ENCODE measurements at regions not wholly inside any gene's neighbourhood (a gene's known extent, or its start where the extent isn't known, plus 50 kb on each side); places are given as distances from the start of the nearest gene placed in this dataset.
"Not testable (repeated sequence)": the region's sequence is repeated elsewhere in the genome, so short reads cannot be mapped to it uniquely, and the experiment has no call there.

- DNase-seq (ENCODE audit: low read depth): no peak
Observed at GRCh38 chr2:16243411-16243996, 303.2 kb downstream of the MYCN start.

DNA sequence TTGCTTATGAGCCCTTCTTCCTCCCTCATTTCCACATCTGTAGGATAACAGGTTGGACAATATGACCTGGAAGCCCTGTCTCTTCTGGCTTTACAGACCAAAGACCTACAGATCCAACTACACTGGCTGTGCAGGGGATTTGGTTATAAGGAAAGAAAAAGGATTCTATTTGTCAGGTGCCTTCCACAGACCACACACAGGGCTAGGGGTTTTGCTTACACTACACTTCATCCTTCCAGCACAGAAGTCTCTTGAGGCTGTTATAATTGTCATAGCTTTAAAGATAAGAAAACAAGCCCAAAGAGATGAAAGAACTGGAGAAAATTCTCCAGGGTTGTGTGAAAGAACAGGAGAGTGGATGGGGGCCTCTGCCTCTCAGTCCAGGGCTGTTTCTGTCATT lies 302.6 kb downstream of the MYCN start:
- no peak for DNase-seq (ENCODE audit: low read depth)

DNA sequence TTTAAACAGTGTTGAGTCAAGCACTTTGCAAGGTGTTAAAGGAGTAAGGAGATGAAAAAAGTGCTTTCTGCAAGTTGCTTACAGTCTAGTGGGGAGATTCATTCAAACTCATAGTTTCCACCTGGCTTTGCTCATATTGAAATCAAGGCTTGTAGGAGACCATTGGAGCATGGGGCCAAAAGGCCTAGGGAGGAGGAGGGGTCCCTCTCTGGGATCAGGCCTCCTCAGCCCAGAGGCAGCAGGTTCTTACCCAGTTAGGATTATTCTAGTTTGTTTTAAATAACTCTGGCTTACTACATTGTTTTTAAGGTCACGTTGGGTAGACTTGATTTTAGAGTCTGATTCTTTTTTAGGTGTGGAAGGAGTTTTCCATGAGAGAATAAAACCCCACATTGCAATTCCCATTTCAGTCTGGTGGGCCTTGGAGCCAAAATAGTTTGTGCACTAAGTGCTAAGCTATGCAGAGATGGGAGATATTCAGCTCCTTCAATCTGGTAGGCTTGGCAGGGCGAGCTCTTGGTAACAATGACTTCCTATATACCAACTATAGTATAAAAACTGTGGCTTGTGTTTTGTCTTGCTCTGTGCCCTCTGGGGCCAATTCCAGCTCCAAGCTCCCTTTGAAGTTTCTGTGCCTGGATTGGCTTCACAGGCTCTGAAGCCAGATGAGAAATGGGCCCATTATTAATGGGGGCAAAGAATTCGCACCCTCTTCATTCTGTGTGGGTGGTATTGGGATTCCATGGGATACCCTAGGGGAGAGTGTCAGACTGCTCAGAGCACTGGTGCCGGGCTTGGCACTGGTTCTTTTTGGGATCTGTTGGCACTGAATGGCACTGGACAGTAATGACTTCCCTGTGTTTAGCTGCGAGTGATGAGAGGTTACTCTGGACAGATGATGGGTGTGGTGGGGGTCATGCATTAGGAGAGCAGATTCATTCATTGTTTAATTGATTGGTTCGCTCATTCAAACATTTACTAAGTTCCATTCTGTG lies 301.1 kb downstream of the MYCN start:
- DNase-seq (ENCODE audit: low read depth): no peak

- DNase-seq (ENCODE audit: low read depth): no peak
Observed at GRCh38 chr2:16240402-16240801, 300.1 kb downstream of the MYCN start.

- DNase-seq (ENCODE audit: low read depth): no peak
Observed at GRCh38 chr2:16239296-16239850, 299.0 kb downstream of the MYCN start.

- DNase-seq (ENCODE audit: low read depth): no peak
Observed at GRCh38 chr2:16238786-16239185, 298.4 kb downstream of the MYCN start.

DNA sequence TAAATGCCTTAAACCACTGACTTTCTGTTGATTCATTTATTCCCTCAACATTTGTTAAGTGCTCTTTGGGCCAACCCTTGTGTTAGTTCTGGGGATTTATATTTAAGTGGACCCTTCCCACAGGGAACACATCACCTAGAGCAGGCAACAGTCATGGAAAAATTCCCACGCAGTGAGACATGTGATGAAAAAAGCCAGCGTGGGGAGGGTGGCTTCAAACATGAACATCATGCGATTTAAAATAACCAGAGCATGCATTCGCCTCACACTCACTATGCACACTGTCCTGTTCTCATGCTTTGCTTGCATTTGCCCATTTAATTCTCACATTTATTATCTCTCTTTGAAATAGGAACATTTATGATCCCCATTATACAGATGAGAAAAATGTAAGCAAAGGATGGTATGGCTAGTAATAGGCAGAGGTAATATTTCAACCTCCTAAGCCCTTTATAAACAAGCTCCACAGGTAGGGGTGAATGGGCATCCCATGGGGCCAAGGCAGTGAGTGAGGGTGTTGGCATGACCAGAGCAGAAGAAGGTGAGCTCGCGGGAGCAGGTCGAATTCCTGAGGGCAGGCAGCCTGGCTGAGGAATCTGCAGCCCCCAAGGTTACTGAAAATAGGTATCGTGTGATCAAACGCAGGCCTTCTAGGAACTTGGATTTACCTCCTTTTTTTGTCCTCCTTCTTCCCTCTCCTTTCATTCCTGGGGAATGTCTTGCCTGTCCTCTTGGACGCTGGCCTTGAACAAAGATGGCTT lies 297.8 kb downstream of the MYCN start:
- no peak for DNase-seq (ENCODE audit: low read depth)

DNA sequence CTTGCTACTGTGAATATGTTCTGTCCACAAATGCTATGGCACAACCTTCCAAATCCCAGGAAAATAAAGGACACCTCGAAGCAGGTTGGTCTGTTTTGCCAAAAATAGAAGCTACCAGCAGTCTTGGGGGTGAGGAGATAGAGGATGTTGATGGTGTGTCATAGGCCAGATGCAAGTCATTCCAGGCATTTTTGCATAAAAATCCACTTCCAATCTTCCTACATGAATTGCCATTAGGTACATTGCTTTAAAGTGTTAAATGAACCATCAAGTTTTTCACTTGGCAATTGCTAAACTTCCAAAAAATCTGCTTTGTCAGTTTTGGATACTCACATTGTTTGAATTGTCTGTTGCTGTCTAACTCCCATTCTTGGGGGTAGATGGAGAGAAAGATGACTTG lies 295.4 kb downstream of the MYCN start:
- DNase-seq (ENCODE audit: low read depth): no peak

DNA sequence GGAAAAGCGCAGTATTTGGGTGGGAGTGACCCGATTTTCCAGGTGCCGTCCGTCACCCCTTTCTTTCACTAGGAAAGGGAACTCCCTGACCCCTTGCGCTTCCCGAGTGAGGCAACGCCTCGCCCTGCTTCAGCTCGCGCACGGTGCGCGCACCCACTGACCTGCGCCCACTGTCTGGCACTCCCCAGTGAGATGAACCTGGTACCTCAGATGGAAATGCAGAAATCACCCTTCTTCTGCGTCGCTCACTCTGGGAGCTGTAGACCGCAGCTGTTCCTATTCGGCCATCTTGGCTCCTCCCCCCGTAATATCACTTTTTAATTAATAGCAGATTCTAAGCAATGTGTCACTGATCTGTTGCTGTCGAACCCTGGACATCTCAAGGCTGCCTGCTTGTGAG lies 294.9 kb downstream of the MYCN start:
- DNase-seq (ENCODE audit: low read depth): not testable (repeated sequence)

GRCh38 chr2:16228951-16229350 lies 288.6 kb downstream of the MYCN start:
- no peak for DNase-seq (ENCODE audit: low read depth)

DNA sequence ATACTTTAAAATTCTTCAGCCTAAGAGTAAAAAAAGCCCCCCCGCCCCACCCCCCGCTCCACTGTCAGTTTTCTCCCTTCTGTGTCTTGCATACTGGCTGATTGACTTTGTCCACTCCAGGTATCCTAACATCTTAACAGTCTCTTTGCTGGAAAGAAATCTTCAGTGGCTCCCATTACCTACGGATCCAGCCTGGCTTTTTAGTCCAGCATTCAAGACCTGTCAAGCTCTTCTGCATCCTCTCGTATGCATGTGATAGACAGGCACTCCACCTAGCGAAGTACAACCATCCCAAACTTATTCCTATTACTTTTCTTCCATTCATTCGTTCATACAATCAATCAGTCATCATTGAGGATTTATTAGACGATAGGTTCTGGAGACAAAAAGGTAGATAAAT lies 288.1 kb downstream of the MYCN start:
- DNase-seq (ENCODE audit: low read depth): no peak

GRCh38 chr2:16227811-16228462 lies 287.6 kb downstream of the MYCN start:
- no peak for DNase-seq (ENCODE audit: low read depth)

DNA sequence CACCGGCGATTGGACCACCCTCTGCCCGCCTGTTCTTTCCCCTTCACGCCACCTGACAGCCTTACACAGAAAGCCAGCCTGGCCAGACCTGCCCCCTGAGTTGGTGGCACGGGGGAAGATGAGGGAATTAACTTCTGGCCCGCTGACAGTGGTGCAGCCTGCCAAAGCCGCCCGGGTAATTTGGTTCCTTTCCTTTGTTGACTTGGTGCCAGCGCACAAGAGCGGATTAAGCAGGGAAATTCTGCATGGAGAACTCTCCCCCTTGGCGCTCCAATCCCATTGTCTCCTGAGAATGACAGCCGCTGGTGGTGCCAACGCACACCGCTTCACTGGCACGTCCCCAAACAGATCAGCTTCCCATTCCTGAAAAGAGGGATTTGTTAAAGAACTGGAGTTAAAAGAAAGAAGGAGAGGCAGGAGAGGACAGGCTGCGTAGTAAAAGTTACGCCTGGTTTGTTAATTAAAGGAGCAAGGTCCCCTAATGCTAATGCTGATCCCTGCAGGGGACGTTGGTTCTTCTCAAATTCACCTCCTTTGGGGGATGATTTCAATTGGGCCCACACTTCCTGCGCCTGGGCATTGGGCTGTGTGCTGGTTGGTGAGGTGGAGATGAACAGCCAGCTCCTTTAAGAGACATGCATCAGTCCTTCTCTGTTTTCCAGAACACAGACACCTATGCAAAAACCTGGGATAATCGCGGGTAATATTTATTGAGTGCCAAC lies 286.8 kb downstream of the MYCN start:
- peak; percentile 26 for DNase-seq (ENCODE audit: low read depth)

DNA sequence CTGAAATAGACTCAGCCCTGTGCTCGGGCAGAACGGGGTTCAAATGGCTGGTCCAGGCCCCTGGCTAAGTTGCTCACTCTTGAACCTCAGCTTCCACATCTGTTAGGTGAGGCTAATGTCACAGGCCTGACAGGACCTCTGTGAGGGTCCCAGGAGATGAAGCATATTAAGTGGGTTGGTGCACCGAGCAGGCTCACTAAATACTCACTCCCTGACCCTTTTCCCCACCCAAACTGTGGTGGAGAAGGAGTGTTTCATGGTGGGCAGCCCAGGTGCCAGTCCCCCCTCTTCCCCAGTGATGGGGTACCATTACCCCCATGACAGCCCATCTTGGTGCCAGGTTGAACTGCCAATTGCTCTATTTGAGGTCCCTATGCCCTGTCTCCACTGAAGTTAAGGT lies 286.0 kb downstream of the MYCN start:
- no peak for DNase-seq (ENCODE audit: low read depth)

DNA sequence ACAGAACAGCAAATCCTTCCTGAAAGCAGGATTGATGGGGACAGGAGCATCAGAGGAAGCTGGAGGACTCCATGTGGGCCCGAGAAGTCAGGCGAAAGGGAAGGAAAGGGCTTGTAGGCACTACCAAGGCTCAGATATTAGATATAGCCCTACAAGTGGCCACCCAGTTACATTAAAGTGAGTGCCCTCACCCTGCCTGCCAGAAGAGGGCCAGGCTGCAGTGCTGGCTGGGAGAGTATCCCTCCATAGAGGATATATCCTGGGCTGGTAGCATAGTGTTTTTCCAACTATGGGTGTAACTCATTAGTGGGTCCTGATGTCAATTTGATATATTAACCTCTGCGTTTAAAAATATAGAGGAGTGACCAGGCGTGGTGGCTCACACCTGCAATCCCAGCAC lies 285.2 kb downstream of the MYCN start:
- DNase-seq (ENCODE audit: low read depth): no peak

GRCh38 chr2:16225071-16225470 lies 284.7 kb downstream of the MYCN start:
- no peak for DNase-seq (ENCODE audit: low read depth)

- no peak for DNase-seq (ENCODE audit: low read depth)
Observed at GRCh38 chr2:16224298-16225045, 284.1 kb downstream of the MYCN start.

DNA sequence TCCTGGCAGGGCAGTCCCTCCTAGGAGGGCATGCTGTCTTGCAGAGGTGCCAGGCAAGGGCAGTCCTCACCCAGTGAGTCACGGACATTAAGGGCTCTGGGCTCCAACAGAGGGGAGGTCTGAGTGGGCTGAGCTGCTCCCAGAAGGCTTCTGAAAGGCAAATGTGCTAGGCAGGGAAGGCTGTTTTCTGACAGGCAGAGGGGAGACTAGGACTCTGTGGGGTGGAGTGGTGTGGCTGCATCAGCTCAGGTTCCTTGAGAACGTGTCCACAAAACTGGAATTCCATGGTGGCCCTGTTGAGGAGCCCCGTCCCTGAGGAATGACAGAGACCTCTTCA lies 283.5 kb downstream of the MYCN start:
- DNase-seq (ENCODE audit: low read depth): peak; percentile 22

- no peak for DNase-seq (ENCODE audit: low read depth)
Observed at GRCh38 chr2:16223161-16223840, 283.0 kb downstream of the MYCN start.

DNA sequence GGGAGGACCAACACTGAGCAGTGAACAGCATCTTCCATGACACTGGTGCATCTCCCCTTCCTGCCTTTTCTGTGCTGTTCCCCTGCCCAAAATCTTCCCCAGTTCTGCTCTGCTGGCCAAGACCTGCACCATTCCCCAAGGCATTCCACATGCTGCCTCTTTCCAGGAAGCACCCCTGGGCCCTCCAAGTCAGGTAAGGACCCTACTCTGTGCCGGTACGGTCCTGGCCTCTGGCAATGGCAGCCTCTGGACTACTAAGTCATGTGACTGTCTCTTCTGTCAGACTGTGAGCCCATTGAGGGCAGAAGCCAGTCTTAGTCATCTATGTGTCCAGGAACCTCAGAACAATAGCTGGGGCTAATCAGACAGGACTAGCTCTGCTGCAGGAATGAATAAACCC lies 282.0 kb downstream of the MYCN start:
- DNase-seq (ENCODE audit: low read depth): no peak

All from Daoy (cell line).